ENCODE measurements at regions not wholly inside any gene's neighbourhood (a gene's known extent, or its start where the extent isn't known, plus 50 kb on each side); places are given as distances from the start of the nearest gene placed in this dataset.

DNA sequence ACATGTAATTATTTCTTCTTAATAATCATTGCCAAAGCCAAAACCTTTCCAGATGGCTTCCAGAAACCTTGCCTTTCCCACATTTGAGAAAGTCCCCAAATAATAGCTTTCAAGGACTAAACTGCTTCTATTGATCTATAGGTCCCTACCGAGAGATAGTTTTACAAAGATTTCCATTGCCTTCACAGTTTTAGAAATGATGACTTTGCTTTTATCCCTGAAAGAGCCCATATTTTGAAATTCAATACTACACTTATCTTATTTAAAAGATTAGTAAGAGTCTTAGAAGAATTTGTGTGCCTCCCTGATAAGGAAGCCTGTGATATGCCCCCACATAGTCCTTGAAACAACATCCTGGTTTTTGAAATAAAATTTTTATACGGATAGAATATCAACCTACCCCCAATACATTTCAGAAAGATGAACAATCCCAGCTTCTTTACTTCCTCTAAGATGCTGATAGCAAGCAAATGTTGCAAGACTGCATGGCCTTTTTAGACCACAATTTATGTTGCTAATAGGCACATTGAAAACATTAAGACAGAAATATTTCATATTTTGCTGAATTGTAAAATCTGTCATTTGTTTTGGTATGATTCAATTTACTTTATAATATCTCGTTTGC, 146.3 kb downstream of the TMCO5A start:
- DNase-seq (ENCODE audit: low read depth in 1 of 2, low spot score in 1 of 2) (no peak), FAIRE-seq (no peak), ATAC-seq (no peak)
- Histone ChIP-seq H3K4me3 (no peak overlapping the region), H3K27ac (no peak overlapping the region), H3K9me3 (no peaks in the 10 kb centered on the region), H3K4me2 (no peak overlapping the region), H3K4me1 (no peaks in the 10 kb centered on the region)
- WGBS (ENCODE audit: missing lambda C conversion rate) = 63% methylated on average over 3 of the region's 3 CpGs
- ChIA-PET CTCF (no interaction called here), POLR2A (no interaction called here)
- TF ChIP-seq NPAS2 (CRISPR knock-in tag; IDR thresholded peaks at IDR 0.05; ENCODE audit: borderline replicate concordance) (no peak), HOXA7 (CRISPR knock-in tag; IDR thresholded peaks at IDR 0.05) (no peak), RCOR1 (IDR thresholded peaks at IDR 0.05; ENCODE audit: low read depth, low read length) (no peak), ZC3H11A (IDR thresholded peaks at IDR 0.05) (no peak), SMC3 (IDR thresholded peaks at IDR 0.05) (no peak), HEYL (CRISPR knock-in tag; IDR thresholded peaks at IDR 0.05) (no peak), HOXB5 (CRISPR knock-in tag; IDR thresholded peaks at IDR 0.05) (no peak), RFX5 (IDR thresholded peaks at IDR 0.05) (no peak), FOSL2 (IDR thresholded peaks at IDR 0.05) (no peak), FOSL2 (CRISPR knock-in tag; IDR thresholded peaks at IDR 0.05) (no peak)
- TF ChIP-seq, protein P1, sequence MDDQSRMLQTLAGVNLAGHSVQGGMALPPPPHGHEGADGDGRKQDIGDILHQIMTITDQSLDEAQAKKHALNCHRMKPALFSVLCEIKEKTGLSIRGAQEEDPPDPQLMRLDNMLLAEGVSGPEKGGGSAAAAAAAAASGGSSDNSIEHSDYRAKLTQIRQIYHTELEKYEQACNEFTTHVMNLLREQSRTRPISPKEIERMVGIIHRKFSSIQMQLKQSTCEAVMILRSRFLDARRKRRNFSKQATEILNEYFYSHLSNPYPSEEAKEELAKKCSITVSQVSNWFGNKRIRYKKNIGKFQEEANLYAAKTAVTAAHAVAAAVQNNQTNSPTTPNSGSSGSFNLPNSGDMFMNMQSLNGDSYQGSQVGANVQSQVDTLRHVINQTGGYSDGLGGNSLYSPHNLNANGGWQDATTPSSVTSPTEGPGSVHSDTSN (IDR thresholded peaks at IDR 0.05) = no peak
- TF ChIP-seq, protein P2, sequence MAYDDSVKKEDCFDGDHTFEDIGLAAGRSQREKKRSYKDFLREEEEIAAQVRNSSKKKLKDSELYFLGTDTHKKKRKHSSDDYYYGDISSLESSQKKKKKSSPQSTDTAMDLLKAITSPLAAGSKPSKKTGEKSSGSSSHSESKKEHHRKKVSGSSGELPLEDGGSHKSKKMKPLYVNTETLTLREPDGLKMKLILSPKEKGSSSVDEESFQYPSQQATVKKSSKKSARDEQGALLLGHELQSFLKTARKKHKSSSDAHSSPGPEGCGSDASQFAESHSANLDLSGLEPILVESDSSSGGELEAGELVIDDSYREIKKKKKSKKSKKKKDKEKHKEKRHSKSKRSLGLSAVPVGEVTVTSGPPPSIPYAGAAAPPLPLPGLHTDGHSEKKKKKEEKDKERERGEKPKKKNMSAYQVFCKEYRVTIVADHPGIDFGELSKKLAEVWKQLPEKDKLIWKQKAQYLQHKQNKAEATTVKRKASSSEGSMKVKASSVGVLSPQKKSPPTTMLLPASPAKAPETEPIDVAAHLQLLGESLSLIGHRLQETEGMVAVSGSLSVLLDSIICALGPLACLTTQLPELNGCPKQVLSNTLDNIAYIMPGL (CRISPR knock-in tag; IDR thresholded peaks at IDR 0.05; ENCODE audit: borderline replicate concordance) = no peak
- TF ChIP-seq, protein P3, sequence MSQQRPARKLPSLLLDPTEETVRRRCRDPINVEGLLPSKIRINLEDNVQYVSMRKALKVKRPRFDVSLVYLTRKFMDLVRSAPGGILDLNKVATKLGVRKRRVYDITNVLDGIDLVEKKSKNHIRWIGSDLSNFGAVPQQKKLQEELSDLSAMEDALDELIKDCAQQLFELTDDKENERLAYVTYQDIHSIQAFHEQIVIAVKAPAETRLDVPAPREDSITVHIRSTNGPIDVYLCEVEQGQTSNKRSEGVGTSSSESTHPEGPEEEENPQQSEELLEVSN (IDR thresholded peaks at IDR 0.05; ENCODE audit: borderline replicate concordance, low read depth) = no peak
- TF ChIP-seq, protein P4, sequence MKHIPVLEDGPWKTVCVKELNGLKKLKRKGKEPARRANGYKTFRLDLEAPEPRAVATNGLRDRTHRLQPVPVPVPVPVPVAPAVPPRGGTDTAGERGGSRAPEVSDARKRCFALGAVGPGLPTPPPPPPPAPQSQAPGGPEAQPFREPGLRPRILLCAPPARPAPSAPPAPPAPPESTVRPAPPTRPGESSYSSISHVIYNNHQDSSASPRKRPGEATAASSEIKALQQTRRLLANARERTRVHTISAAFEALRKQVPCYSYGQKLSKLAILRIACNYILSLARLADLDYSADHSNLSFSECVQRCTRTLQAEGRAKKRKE (CRISPR knock-in tag; IDR thresholded peaks at IDR 0.05; ENCODE audit: low read depth) = no peak

DNA sequence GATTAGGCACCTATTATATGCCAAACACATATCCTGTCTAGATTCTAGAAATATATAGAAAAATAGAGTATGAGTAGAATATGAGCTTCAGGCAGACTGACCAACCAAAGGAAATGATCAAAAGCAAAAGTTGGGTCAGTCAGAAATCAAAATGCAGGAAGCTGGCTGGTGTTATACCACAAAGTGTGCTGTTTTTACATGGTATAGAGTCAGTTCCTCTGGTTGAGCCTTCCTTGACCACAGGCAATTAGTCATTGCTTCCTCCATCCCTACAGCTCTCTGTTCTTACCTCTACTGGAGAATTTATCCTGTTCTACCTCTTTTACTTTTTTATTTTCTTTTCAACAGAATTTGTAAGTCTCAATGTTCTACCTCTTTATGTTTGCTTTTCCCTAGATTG, 149.8 kb downstream of the TMCO5A start:
- H3K4me3 ChIP-seq = no peak overlapping the region
- no peak for DNase-seq (ENCODE audit: low read depth in 1 of 2, low spot score in 1 of 2)
- no peak overlapping the region for H3K27ac ChIP-seq
- TF ChIP-seq GATA3 (IDR thresholded peaks at IDR 0.05; ENCODE audit: borderline replicate concordance) (no peak), NFE2L2 (conservative IDR thresholded peaks at IDR 0.05; ENCODE audit: low read length) (no peak), SREBF2 (IDR thresholded peaks at IDR 0.05) (no peak), KDM5A (IDR thresholded peaks at IDR 0.05) (no peak), EP300 (IDR thresholded peaks at IDR 0.05) (no peak), MAZ (IDR thresholded peaks at IDR 0.05; ENCODE audit: borderline replicate concordance, low read depth, low read length) (no peak), ZSCAN20 (CRISPR knock-in tag; IDR thresholded peaks at IDR 0.05) (no peak), HOXB5 (CRISPR knock-in tag; IDR thresholded peaks at IDR 0.05) (no peak), RARB (CRISPR knock-in tag; IDR thresholded peaks at IDR 0.05) (no peak), NPAS2 (CRISPR knock-in tag; IDR thresholded peaks at IDR 0.05; ENCODE audit: borderline replicate concordance) (no peak), CEBPB (IDR thresholded peaks at IDR 0.05) (no peak), BHLHE40 (IDR thresholded peaks at IDR 0.05; ENCODE audit: low read depth, low read length) (no peak), EHMT2 (IDR thresholded peaks at IDR 0.05; ENCODE audit: low read depth) (no peak)
- TF ChIP-seq, protein P3 (IDR thresholded peaks at IDR 0.05; ENCODE audit: borderline replicate concordance, low read depth) = no peak
- TF ChIP-seq, protein P5, sequence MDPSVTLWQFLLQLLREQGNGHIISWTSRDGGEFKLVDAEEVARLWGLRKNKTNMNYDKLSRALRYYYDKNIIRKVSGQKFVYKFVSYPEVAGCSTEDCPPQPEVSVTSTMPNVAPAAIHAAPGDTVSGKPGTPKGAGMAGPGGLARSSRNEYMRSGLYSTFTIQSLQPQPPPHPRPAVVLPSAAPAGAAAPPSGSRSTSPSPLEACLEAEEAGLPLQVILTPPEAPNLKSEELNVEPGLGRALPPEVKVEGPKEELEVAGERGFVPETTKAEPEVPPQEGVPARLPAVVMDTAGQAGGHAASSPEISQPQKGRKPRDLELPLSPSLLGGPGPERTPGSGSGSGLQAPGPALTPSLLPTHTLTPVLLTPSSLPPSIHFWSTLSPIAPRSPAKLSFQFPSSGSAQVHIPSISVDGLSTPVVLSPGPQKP (IDR thresholded peaks at IDR 0.05; ENCODE audit: low read depth, low read length) = no peak
- TF ChIP-seq, protein P1 (IDR thresholded peaks at IDR 0.05) = no peak
- TF ChIP-seq, protein P6, sequence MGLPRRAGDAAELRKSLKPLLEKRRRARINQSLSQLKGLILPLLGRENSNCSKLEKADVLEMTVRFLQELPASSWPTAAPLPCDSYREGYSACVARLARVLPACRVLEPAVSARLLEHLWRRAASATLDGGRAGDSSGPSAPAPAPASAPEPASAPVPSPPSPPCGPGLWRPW (IDR thresholded peaks at IDR 0.05) = no peak
- H3K4me2 ChIP-seq = no peak overlapping the region
- no peak for FAIRE-seq
- POLR2A ChIA-PET = no interaction called here
- H3K4me1 ChIP-seq = no peaks in the 10 kb centered on the region
- ATAC-seq = no peak
- H3K9me3 ChIP-seq = no peaks in the 10 kb centered on the region
- CTCF ChIA-PET = no interaction called here
